Retinal pigment epithelial cell (primary cell): ENCODE measurements at regions not wholly inside any gene's neighbourhood (a gene's known extent, or its start where the extent isn't known, plus 50 kb on each side); places are given as distances from the start of the nearest gene placed in this dataset.
"Not testable (repeated sequence)": the region's sequence is repeated elsewhere in the genome, so short reads cannot be mapped to it uniquely, and the experiment has no call there.

Experiments used
- DNase-seq: peaks from one replicate; pipeline ENCODE4 v3.0.0-alpha.2; 2010; ENCODE audit warnings: low read depth
- H3K4me3 ChIP-seq: 2 replicates; pipeline ENCODE4 v1.5.1; 2011; ENCODE audit warnings: mild to moderate bottlenecking, low read length, control low read depth, moderate library complexity
- CTCF ChIP-seq: conservative IDR thresholded peaks from 2 replicates; pipeline ENCODE4 v1.5.1; 2011; ENCODE audit warnings: low read depth, low read length, control low read depth, inconsistent platforms

- TF ChIP-seq CTCF: no peak
- no peak for DNase-seq
- H3K4me3 ChIP-seq: no peak overlapping the region
These were observed 58.1 kb downstream of the MRPL57 start for GRCh38 chr13:21234526-21234925.

- DNase-seq: no peak
- no peak overlapping the region for H3K4me3 ChIP-seq
- TF ChIP-seq CTCF: no peak
These were observed 58.7 kb downstream of the MRPL57 start for GRCh38 chr13:21235174-21235573.

GRCh38 chr13:21237081-21237480, 60.6 kb downstream of the MRPL57 start:
- no peak for DNase-seq
- no peak for TF ChIP-seq CTCF
- H3K4me3 ChIP-seq: no peak overlapping the region

GRCh38 chr13:21238267-21238666, 61.8 kb downstream of the MRPL57 start:
- no peak for DNase-seq
- no peak overlapping the region for H3K4me3 ChIP-seq
- no peak for TF ChIP-seq CTCF

- peak overlapping the region; percentile 30 for H3K4me3 ChIP-seq
- DNase-seq: peak; percentile 91
- TF ChIP-seq CTCF: no peak
These were observed 64.1 kb downstream of the MRPL57 start for GRCh38 chr13:21240586-21240985.

- no peak for DNase-seq
- TF ChIP-seq CTCF: peak; percentile 11
- no peak overlapping the region for H3K4me3 ChIP-seq
These were observed 65.8 kb downstream of the MRPL57 start for GRCh38 chr13:21242236-21242635.

- TF ChIP-seq CTCF: no peak
- no peak overlapping the region for H3K4me3 ChIP-seq
- DNase-seq: no peak
These were observed 66.8 kb downstream of the MRPL57 start for GRCh38 chr13:21243045-21243897.

GRCh38 chr13:21243898-21244184, 67.4 kb downstream of the MRPL57 start:
- DNase-seq, H3K4me3 ChIP-seq: not testable (repeated sequence)
